ENCODE measurements at regions not wholly inside any gene's neighbourhood (a gene's known extent, or its start where the extent isn't known, plus 50 kb on each side); places are given as distances from the start of the nearest gene placed in this dataset.
"Not testable (repeated sequence)": the region's sequence is repeated elsewhere in the genome, so short reads cannot be mapped to it uniquely, and the experiment has no call there.

DNA sequence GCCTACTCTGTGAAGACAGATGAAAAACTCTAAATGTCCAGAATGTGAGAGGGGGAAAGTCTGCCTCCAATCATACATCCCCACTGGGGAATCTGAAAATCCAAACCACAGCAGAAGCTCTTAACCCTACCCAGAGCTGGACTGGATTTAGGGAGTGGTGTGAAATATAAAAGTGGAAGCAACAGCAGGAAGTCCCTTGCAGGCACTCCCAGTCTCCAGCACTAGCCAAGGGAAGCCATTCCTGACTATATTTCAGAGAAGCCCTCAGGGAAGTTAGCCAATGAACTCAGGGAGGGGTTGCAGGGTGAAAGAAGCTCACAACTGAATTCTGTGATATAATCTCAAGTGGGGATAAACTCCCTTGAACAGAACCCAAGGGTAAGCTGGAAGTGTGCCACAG, 51.5 kb downstream of the CRPPA start:
- DNase-seq = no peak

DNA sequence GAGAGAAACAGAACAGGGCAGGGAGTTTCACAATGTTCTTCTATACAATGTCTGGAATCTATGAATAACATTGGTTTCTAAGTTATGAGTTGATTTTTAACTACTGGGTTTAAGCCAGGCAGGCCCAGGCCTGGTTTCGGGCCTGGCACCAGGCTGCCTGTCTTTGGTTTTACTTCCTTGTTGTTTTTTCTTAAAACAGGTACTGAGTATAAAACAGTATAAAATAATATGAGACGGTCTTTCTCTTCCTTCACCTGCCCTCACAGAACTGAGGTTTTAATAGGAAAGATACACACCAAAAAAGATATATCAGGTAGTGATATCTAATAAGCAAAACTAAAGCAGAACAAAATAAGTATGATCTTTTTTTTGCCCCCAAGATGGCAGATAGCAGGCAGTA, 52.0 kb downstream of the CRPPA start:
- DNase-seq = not testable (repeated sequence)

DNA sequence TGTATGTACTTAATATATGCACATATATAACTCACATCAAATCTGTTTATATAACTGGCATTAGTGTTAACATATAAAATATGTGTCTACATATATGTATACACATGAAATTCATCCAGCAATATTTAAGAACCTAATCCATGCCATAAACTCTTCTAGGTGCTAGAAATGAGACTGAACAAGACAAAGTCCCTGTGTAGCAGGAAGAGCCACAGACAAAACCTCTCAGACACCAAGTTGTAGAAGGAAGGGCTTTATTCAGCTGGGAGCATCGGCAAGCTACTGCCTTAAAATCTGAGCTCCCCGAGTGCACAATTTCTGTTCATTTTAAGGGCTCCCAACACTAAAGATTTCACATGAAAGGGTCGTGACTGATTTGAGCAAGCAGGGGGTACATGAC, 52.5 kb downstream of the CRPPA start:
- no peak for DNase-seq

DNA sequence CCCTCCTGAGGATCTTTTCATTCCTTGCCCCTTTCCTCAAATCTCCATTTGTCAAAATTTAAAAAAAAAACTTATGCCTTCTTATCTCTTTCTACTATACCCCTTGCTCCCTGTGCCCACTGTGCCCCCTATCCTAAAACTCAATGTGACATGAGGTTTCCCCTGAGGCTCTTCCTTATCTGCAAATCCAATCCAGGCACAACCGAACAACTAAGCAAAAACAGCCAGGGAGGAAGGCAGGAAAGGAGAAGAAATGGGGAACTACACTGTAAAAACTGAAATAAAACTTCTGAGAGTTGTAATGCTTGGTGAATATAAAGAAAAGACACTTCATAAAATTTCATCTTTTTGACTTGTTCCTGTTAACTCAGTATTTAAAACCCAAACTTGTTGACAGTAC, 54.2 kb downstream of the CRPPA start:
- no peak for DNase-seq

DNA sequence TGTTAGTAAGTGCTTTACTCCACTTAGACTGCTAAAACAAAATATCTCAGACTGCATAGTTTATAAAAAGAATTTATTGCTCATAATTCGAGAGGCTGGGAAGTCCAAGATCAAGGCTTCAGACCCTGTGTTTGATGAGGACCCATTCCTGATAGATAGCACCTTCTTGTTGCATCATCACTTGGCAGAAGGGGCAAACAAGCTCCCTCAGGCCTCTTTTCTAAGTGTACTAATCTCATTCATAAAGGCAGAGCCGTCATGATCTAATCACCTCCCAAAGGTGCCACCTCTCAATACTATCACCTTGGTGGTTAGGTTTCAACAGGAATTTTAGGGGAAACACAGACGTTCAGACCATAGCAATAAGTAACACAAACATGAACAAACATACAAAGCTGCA, 55.4 kb downstream of the CRPPA start:
- DNase-seq = no peak

DNA sequence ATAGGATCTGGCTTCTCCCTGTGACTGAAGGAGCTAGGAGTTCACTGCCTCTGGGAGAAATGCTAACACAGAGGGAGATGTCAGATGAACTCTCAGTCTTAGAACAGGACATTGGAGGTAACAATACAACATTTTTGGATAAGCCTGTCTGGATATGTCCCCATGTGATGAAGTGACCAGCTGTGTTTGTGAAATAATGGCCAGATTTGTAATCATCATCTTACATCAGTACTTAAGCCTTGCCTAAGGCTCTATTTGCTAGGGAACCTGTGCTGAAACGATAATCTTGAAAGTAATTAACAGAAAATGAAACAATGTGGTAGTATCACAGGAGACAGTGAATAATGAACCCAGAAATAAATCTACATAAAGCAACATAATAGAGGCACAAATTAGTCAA, 56.2 kb downstream of the CRPPA start:
- DNase-seq = no peak

DNA sequence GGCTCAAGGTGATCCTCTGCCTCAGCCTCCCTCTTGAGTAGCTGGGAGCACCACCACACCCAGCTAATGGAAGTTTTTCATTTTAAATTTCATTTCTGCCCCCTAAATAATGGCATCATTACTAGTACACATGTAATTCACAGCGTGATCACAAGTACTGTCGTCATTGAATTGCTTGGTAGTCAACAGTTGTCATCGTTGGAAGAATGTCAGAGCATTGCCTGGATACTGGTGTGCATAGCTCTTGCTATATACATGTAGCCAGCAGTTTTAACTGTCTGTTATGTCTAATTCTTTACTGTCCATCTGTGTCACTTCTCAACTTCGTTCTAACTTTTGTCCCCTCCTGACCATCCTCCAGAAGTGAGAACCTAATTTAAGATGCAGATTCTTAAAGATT, 62.1 kb downstream of the CRPPA start:
- no peak for DNase-seq

DNA sequence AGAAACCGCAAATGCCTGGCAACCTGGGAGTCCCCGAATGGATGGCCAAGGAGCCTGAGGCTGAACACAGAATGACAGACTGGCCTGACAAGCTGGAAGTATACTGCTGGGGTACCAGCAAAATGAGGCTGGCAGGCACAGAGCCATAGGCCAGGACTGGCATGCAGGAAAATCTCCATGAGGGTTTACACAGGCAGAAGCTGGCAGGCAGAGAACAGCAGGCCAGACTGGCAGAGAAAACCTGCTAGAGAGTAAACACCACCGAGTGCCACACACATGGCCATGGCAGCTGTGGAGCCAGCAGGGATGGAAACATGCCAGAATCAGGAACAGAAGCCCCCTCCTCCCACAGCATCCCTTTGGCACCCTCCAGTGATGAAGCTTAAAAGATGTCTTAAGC, 63.4 kb downstream of the CRPPA start:
- no peak for DNase-seq

DNA sequence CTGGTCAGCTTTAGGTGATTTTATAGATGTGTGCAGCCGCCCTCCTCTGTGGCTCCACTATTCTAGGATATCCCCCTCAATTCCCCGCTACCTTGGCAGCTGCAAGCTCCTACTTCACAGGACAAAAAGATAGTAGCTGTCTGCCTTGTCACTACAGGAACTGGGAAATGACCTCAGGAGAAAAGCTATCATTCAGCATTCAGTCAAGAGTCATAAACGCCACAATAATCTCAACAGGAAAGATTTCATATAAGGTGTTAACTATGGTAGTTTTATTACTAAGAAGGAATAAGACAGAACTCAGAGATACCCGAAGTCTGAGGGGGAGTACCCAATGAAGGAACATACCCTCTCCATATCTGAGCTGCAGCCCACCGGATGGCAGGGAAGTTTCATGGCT, 63.9 kb downstream of the CRPPA start:
- no peak for DNase-seq

DNA sequence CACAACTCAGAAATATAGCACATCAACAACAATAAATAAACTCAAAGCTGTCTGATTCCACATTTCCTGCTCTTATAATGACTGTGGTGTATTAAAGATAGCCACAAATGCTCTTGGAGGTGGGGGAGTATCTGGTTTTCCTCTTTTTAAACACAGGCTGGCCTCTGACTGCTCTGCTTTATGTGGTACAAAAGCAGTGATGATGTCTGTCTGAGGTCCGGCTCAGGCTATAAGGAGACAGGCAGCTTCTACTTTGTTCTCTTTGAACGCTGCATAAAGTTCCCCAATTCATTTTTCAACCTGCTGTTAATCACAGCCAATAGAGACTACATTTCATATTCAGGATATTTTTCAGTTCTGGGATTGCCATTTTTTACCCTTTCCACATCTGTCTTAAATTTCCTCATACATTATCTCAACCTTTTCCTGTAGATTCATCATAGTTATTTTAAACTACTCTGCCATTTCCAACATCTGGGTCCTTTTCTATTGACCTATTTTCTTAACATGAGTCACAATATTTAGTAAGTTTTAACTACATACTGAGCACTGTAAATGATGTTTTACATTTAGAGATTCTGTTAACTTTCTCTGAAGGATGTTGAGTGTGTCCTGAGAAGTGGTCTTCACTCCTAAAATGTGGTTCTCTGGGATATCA, 64.9 kb downstream of the CRPPA start:
- no peak for DNase-seq

DNA sequence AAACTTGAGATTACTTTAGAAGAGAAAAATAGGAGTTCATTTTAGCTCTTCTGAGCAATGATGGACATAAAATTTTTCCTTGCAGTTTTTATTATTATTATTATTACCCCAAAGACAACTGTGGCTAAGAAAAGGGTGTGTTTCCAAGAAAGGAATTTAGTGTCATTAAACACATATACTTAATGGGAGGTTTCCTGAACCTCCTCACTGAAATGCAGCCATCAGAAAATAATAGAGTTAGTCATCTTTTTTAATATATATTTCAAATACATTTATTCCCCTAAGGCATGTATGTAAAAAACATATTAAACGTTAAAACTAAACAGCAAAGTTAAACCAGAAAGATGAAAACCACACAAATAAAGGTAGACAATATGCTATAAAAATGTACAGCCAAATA, 66.8 kb downstream of the CRPPA start:
- DNase-seq = no peak

DNA sequence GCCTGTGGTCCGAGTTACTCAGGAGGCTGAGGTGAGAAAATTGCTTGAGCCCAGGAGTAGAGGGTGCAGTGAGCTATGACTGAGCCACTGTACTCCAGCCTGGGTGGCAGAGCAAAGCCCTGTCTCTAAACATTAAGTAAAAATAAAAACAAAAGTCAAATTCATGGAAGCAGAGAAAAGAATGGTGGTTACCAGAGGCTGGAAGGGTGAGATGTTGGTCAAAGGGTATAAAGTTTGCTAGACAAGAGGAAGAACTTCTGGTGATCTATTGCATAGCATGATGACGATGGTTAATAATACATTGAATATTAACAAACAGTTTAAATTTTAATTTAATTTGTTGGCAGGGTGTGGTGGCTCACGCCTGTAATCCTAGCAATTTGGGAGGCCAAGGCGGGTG, 68.1 kb downstream of the CRPPA start:
- DNase-seq = no peak

DNA sequence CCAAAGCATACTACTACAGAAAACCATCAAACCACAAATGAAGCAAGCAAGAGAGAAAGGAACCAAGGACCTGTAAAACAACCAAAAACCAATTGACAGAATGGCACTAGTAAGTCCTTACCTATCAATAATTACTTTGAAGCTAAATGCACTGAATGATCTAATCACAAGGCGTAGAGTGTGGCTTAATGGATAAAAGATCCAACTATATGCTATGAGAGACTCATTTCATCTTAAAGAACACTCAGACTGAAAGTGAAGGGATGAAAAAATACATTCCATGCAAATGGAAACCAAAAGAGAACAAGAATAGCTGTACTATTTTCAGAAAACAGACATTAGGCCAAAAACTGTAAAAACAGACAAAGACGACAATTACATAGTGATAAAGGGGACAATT, 70.7 kb downstream of the CRPPA start:
- no peak for DNase-seq

DNA sequence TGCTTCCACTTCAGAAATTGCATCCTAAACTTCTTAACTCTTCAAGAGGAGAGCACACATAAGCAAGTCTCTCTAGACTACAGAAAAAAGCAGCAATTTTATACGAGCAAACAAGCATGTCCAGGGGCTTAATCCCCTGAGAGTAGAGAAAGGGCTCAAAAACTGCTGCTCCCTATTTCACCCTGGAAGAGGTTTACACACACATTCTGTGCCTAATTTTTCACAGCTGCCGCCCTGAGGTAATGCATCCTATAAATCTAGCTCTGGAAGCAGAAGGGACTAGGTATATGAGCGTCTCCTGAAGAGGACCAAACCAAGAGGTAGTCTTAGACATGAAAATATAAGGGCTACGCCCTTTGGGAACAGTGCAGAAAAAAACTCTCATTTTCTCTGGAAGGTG, 73.1 kb downstream of the CRPPA start:
- DNase-seq = no peak

DNA sequence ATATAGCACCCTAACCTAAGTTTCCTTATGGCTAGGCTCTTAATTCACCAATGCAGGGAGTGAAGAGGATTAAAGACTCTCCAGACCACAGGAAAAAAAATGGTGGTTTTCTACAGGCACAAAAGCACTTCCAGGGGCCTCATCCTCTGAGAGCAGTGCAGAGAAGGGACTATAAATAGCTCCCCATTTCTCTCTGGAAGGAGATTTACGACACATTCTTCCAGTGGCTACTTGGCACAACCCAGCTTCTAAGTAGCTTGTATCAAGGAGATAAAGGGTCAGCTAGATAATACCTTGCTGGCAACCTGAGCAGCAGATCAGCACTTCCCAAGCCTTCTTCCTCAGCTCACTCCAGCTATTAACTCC, 73.5 kb downstream of the CRPPA start:
- no peak for DNase-seq

DNA sequence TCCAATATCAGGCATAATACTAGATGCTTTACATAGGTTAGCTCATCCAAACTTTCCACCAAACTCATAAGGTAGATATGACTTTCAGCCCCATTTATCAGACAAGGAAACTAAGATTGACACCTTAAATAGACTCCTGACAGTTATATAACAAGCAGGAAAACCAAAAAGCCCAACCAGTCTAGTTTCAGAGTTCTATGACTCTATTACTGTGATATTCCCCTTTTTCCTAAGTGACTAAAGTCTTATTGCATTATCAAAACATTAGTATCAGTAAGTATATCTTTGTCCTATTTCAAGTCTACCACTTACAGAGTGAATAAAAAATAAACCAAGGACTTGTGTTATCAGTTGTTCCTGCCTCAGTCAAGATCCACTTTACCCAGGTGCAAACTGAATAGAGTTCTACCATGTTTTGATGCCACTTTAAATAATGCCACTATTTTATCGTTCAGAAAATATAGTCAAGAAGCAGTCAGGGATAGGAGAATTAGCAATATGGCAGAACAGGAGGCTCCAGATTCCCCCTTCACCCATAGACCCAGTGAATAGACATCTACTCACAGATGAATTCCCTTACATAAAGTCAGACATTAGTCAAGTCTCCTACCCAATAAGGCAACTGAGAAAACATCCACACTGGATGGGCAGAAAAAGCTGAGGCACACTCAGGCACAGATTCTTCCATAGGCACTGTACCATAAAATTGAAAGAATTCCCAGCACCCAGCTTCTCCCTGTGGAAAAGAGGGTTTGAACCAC, 74.1 kb downstream of the CRPPA start:
- DNase-seq = no peak

DNA sequence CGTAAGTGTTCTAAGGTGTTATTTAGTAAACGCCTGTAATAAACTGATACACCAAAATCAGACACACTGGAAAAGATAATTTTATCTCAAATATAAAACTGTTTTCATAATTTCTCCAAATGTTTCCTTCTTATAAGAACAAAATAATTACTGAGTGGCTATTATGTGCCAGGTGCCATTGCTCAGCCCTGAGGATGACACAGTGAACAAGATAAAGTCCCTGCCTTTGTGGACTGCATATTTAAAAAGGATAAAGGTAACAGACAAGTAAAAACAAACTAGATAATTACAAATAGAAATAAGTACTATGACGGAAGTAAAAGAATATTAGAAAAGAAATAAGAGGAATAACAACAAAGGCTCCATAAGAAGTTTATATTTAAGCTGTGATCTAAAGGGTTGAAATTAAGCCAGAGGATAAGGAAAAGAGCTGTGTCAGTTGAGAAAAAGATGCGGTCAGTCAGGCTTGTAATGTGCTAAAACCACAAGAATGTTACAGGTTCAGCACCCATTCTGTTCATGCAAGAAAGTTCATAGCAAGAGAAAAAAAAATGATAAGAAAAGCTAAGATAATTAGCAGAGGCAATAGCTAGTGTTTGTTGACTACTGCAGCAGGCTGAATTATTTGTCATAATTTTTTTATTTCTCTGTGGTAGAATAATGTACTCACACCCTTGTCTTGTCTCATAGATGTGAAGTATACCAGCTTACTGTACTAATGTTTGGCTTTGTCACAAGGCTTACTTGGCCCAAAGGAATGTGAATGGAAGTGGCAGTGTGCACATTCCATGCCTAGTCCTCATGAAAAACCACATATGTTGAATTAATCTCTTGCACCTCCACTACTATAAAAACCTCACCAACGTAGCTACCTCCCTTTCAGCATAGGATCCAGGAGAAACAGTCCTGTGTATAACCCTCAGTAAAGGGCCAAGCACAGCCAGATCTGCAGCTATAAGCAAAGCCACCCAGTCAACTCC, 75.1 kb downstream of the CRPPA start:
- no peak for DNase-seq

DNA sequence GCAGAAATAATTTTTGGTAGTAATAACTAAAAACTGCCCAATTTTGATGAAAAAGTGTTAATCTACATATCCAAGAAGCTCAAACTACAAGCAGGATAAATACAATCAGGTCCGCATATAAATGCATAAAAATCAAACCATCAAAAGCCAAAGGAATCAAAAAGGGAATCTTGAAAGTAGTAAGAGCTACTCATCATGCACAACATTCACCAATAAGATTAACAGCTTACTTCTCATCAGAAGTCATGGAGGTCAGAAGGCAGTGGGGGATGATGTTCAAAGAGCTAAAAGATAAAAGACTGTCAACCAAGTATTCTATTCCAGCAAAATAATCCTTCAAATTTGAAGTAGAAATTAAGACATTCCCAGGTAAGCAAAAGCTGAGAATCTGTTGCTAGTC, 76.4 kb downstream of the CRPPA start:
- DNase-seq = no peak

DNA sequence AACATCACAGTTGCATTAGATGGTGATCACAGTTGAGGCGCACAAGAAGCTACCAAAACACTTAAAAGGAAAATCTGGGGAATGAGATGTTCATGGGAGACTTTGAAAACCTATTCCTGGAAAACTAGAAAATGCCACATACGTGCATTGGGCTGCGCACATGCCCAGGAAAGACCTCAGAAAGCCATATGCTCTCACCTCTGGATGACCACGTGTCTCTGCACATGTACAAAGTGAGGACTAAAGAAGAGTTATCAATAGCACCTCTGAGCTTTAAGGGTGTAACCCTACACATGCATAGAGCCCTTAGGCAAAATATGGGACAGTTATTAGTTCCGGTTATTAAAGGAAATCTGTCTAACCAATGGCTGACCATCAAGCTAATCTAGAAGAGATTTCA, 77.7 kb downstream of the CRPPA start:
- DNase-seq = no peak

DNA sequence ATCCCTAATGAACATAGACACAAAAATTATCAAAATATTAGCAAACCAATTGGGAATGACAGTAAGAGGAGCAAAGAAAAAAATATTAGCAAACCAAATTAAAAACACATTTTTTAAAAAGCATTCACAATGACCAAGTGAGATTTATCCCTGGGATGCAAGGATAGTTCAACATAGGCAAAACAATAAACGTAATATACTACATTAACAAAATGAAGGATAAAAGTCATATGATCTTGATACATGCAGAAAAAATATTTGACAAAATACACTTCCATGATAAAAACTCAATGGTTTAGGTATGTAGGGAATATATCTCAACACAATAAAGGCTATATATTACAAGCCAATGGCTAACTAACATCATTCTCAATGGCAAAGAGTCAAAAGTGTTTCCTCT, 83.3 kb downstream of the CRPPA start:
- no peak for DNase-seq

DNA sequence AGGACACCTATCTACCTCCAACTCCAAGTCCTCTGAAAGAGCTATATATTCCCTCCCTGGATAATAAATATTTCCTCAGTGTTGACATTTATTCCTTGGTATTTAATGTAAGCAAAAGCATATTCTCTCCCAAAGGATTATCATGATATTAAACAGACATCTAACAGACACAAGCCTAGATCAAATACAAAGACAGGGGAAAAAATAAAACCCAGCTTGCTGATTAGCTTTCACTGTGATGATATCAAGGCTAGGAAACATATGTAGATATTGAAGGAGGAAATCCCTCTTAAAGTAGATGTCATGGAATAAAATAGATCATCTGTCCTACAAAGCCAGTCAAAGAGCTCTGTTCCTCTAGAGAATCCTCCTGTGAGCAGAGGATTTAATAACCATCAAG, 95.2 kb downstream of the CRPPA start:
- DNase-seq = no peak

DNA sequence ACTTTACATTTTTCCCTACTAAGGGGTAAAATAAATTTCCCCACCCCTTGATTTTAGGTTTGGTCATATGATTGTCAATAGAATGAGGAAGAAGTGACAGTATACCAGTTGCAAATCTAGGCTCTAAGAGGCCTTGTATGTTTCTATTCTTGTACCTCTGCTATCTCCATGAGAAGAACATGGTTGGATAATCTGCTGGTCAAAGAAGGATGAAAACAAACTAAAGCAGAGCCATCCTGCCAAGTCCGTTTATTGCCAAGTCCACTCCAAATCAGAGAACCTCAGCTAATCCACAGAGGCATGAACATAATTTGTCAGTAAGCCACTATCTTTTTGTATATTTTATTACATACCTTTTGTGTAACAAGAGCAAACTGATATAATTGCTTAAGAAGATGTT, 98.0 kb downstream of the CRPPA start:
- DNase-seq = no peak

DNA sequence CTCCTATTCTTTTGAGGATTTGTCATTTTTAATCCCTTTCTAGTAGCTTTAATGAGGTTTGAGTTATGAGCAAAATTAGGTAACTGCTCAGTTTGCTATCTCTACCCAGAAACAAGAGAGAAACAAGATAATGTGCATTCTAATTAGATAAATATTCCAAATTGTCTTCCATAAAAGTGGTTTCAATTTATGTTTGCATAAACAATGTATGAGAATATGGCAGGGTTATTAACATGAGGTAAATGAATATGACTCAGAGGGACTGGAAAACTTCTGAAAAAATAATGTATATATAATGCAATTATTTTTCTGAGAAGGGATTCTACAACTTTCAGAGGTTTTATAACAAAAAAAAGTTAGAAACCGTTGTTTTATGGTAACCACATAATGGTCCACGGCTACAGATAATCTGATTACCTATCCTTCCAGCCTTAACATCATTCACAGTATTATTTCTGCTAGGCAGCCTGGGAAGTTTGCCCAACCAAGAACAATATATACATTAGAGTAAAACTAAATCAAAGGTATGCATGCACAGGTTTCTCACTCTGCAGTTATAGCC, 101.2 kb downstream of the CRPPA start:
- DNase-seq = no peak
